NB4 (cell line): ENCODE measurements at regions not wholly inside any gene's neighbourhood (a gene's known extent, or its start where the extent isn't known, plus 50 kb on each side); places are given as distances from the start of the nearest gene placed in this dataset.

Experiments used
- CTCF ChIP-seq: IDR thresholded peaks from one replicate; pipeline ENCODE4 v1.5.1; 2012; ENCODE audit warnings: low read depth, low read length
- MYC ChIP-seq: IDR thresholded peaks from 2 replicates; pipeline ENCODE4 v1.6.1; 2011; ENCODE audit warnings: low read depth, low read length
- POLR2A ChIP-seq: IDR thresholded peaks from 2 replicates; pipeline ENCODE4 v1.6.1; 2011; ENCODE audit warnings: mild to moderate bottlenecking; ENCODE audit not compliant: insufficient read length; ENCODE audit errors: extremely low read depth

GRCh38 chr9:119597499-119597898, 228.3 kb upstream of the BRINP1 start:
- TF ChIP-seq POLR2A (no peak), CTCF (no peak), MYC (no peak)
